Nephron progenitor cell (in vitro differentiated cells): ENCODE measurements at regions not wholly inside any gene's neighbourhood (a gene's known extent, or its start where the extent isn't known, plus 50 kb on each side); places are given as distances from the start of the nearest gene placed in this dataset.

Source experiments
- DNase-seq: peaks from one replicate; pipeline ENCODE4 v3.0.0; 2021
- H3K27ac Mint-ChIP-seq: 2 replicates; pipeline ENCODE4 v1.8.0; 2021; ENCODE audit warnings: mild to moderate bottlenecking, moderate library complexity, mixed read lengths
- H3K27me3 Mint-ChIP-seq: 2 replicates; pipeline ENCODE4 v1.8.0; 2021; ENCODE audit warnings: mild to moderate bottlenecking, low read depth, mixed read lengths; ENCODE audit not compliant: poor library complexity
- H3K36me3 Mint-ChIP-seq: 2 replicates; pipeline ENCODE4 v1.8.0; 2021; ENCODE audit warnings: low read depth, mixed read lengths
- H3K4me1 Mint-ChIP-seq: 2 replicates; pipeline ENCODE4 v1.8.0; 2021; ENCODE audit warnings: mixed read lengths
- H3K4me3 Mint-ChIP-seq: 2 replicates; pipeline ENCODE4 v1.8.0; 2021; ENCODE audit warnings: mild to moderate bottlenecking, moderate library complexity, mixed read lengths
- H3K9me3 Mint-ChIP-seq: 2 replicates; pipeline ENCODE4 v1.8.0; 2021; ENCODE audit warnings: mild to moderate bottlenecking, moderate library complexity, mixed read lengths
- CTCF ChIP-seq: fragments of 200-600 bp; sonication (generic); IDR thresholded peaks from 2 replicates; pipeline ENCODE4 v1.5.0; 2021; ENCODE audit warnings: antibody characterized with exemption

DNA sequence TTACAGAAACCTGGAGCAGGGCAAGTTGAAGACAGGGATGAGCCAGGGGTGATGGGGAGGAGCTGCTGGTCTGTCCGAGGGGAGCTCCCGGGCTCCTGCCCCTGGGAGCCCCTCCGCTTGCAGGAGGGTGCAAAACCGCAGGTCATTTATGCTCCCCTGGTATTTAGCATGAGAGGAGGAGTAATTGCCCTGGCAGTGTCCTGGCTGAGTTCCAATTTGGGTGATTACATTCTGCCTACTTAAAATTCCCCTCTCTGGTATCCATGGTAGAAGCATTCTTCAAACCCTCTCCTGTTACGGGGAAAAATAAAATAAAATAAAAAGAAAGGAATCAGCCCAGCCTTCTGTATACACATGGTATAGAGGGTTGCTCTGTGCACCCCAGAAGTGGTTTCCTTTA lies 61.7 kb upstream of the VRK1 start:
- no peak for TF ChIP-seq CTCF
- no peaks in the 10 kb centered on the region for H3K36me3 Mint-ChIP-seq
- H3K9me3 Mint-ChIP-seq = no peaks in the 10 kb centered on the region
- no peak for DNase-seq
- H3K4me1 Mint-ChIP-seq = peaks cover 61% of the 10 kb centered on the region
- peak overlapping the region; percentile 40 for H3K4me3 Mint-ChIP-seq
- no peak overlapping the region for H3K27ac Mint-ChIP-seq
- H3K27me3 Mint-ChIP-seq = peaks cover 26% of the 10 kb centered on the region

DNA sequence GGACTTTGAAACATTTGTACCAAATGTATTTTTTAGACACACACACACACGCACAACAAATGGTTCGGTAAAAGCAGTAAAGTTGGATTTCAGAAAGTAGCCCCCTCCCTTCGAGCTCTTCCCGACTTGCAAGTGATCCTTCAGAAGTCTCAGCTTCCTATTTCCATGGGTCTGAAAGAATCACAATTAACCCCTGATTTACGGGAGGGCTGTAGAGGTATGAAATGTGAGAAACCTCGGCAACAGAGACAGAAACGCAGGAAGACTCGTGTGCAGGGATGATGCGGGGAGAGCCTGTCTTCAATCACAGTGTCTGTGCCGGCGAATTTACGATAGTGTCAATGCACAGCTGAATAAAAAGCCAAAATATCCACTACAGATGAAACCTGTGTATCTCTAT lies 60.7 kb upstream of the VRK1 start:
- H3K9me3 Mint-ChIP-seq = no peaks in the 10 kb centered on the region
- peak overlapping the region; percentile 56 for H3K4me3 Mint-ChIP-seq
- H3K4me1 Mint-ChIP-seq = peaks cover 69% of the 10 kb centered on the region
- H3K36me3 Mint-ChIP-seq = no peaks in the 10 kb centered on the region
- peak overlapping the region; percentile 77 for H3K27ac Mint-ChIP-seq
- peaks cover 35% of the 10 kb centered on the region for H3K27me3 Mint-ChIP-seq
- TF ChIP-seq CTCF = no peak
- no peak for DNase-seq

GRCh38 chr14:96737881-96738280 lies 59.3 kb upstream of the VRK1 start:
- no peaks in the 10 kb centered on the region for H3K9me3 Mint-ChIP-seq
- no peak overlapping the region for H3K4me3 Mint-ChIP-seq
- peaks cover 40% of the 10 kb centered on the region for H3K27me3 Mint-ChIP-seq
- H3K36me3 Mint-ChIP-seq = no peaks in the 10 kb centered on the region
- no peak overlapping the region for H3K27ac Mint-ChIP-seq
- peaks cover 77% of the 10 kb centered on the region for H3K4me1 Mint-ChIP-seq
- DNase-seq = no peak
- no peak for TF ChIP-seq CTCF

- H3K9me3 Mint-ChIP-seq = no peaks in the 10 kb centered on the region
These were observed 57.8 kb upstream of the VRK1 start for GRCh38 chr14:96739200-96739910.

GRCh38 chr14:96741151-96741977 lies 55.8 kb upstream of the VRK1 start:
- peaks cover 66% of the 10 kb centered on the region for H3K27me3 Mint-ChIP-seq

More at GRCh38 chr14:96739200-96739910, 57.8 kb upstream of the VRK1 start:
- Mint-ChIP-seq H3K4me3 (peak overlapping the region; percentile 32), H3K27ac (peak overlapping the region; percentile 39), H3K36me3 (no peaks in the 10 kb centered on the region), H3K4me1 (peaks cover 75% of the 10 kb centered on the region), H3K27me3 (peaks cover 46% of the 10 kb centered on the region)
- no peak for TF ChIP-seq CTCF
- peak; percentile 15 for DNase-seq

More at GRCh38 chr14:96741151-96741977, 55.8 kb upstream of the VRK1 start:
- H3K4me1 Mint-ChIP-seq = peaks cover 54% of the 10 kb centered on the region
- DNase-seq = peak; percentile 88
- no peak overlapping the region for H3K27ac Mint-ChIP-seq
- TF ChIP-seq CTCF = peak; percentile 92
- peaks cover 3% of the 10 kb centered on the region for H3K9me3 Mint-ChIP-seq
- peak overlapping the region; percentile 91 for H3K4me3 Mint-ChIP-seq
- H3K36me3 Mint-ChIP-seq = no peaks in the 10 kb centered on the region
